GM12872 (cell line): ENCODE measurements at regions not wholly inside any gene's neighbourhood (a gene's known extent, or its start where the extent isn't known, plus 50 kb on each side); places are given as distances from the start of the nearest gene placed in this dataset.

Source experiments
- TF ChIP-seq, protein P1 (sequence below): IDR thresholded peaks from 3 replicates; pipeline ENCODE4 v1.5.1; 2011; ENCODE audit warnings: low read depth, mild to moderate bottlenecking, low read length, moderate library complexity; ENCODE audit not compliant: insufficient read depth

DNA sequence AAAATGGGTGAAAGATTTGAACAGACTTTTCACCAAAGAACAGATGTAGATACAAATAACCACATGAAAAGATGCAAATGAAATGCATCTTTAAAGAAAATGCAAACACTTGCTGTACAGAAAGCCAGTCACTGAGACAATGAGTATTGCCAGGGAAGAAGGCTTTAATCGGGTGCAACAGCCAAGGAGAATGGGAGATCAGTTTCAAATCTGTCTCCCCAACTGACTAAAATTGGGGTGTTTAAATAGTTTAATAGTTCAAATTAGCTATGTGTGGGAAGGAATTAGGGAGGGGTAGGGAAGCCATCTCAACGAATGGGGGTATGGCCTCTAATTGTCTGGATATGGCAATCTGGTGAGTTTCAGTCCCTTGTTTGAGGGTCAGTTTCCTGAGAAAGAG lies 295.4 kb downstream of the PTTG2 start:
- TF ChIP-seq, protein P1, sequence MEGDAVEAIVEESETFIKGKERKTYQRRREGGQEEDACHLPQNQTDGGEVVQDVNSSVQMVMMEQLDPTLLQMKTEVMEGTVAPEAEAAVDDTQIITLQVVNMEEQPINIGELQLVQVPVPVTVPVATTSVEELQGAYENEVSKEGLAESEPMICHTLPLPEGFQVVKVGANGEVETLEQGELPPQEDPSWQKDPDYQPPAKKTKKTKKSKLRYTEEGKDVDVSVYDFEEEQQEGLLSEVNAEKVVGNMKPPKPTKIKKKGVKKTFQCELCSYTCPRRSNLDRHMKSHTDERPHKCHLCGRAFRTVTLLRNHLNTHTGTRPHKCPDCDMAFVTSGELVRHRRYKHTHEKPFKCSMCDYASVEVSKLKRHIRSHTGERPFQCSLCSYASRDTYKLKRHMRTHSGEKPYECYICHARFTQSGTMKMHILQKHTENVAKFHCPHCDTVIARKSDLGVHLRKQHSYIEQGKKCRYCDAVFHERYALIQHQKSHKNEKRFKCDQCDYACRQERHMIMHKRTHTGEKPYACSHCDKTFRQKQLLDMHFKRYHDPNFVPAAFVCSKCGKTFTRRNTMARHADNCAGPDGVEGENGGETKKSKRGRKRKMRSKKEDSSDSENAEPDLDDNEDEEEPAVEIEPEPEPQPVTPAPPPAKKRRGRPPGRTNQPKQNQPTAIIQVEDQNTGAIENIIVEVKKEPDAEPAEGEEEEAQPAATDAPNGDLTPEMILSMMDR: no peak

DNA sequence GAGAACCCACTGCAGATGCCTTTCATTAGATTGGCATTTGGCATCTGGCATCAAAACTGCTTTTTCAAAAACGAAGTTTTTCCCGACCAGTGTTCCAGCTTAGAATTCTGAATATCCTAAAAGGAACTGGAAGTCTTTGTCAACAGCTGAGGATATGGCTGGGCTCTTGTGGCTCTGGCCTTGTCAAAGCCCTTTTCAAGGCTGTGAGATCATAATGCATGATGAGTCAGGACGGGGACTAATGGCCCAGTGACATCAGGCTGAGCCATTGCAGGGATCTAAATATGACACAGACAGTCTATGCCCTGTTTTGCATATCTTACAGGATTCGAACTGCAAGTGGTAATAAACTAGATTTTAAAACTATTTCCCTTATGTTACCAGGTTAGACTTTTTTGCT lies 306.4 kb downstream of the PTTG2 start:
- TF ChIP-seq, protein P1: no peak

DNA sequence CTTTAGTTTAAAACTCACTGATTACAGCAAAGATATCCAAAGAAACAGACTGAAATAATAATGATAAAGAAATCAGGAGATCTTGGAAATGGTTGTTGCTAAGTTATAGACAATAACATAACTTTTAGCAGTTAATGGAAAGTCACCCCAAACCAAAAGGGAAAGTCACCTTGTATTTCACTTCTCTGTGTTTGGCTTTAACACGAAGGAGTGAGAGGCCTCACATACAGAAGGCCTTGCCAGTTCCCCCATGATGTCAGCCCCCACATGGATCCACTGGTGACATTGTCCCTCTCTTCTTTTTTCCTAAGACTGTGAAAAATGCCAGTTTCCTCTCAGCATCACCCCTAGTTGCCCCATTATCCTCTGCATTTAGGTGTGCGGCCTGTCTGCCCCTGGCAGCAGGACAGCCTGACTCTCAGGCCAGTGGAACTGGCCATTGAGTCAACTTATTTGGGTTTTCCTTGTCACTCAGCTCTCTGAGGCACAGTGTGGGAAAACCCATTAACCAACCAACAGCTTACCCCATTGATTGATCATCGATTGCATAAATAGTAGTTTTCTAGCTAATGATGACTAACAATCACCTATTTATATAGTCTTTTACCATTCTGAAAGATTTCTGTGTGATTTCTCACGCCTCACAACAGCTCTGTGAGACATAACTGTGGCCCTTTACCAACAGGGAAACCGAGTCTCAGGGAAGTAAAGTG lies 308.1 kb downstream of the PTTG2 start:
- TF ChIP-seq, protein P1: no peak

DNA sequence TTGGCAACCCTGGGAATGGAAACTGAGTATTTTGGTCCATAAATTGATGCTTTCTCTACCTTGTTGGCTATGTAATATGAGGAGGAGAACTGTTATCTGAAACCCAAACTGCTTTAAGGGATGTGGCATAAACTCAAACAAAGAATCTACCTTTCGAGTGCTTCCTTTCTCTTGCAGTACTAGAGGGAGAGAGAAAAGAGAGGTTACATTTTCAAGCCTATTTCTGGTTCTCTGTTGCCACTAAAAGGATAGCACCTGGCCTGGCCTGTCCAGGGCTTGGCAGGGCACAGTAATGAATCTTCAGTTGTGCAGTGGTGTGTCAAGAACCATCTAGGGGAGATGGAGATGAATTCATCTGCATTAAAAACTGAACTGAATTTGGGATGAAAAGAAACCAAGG lies 308.6 kb downstream of the PTTG2 start:
- TF ChIP-seq, protein P1: no peak

DNA sequence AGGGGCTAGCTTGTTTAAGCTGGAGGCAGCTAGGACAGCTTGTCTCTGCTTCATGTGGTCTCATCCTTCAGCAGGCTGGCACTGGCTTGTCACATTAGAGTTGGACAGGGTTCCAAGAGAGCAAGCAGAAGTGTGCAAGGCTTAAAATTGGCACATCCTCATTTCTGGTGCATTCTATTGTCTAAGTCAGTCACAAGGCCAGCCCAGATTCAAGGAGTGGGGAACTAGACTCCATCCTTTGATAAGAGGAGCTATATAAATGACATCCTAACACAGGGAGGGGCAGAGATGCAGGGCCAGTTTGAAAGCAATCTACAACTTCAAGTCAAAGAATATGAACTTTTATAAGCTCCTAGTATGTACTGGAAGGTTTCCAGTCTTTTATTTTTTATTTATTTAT lies 313.2 kb downstream of the PTTG2 start:
- TF ChIP-seq, protein P1: no peak

DNA sequence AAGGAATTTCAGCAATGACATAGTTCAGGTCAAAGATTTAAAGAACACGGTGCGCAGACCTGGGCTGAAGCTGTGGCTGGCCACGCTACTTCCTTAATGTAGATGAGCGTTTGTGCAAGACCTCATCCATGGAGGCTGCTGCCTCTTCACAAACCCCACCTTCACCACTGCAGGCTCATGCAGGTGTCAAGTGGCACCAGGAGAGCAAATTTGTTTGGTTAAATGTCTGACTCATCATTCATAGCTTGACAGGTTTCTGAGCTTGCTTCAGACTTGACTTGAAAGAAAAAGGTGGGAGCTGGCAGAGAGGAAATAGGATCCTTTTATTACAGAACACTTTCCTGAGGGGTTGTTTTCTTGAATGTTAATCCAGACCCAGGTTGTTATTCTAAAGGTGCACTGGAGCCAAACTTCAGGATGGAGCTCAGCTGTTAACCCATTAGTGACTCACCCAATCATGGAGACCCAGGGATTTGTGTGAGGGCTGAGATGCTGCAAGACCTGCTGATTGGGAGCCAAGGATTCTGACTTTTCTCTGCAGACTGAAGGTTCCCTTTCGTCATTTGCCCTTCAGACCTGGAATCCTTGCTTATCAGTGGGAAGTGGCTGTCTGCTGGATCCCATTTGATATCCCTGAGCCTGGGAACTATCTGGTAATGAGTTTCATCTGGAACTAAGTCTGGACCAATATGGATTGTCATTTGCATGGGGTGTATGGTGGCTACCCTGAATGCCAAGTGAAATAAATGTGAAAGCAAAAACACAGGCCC lies 315.3 kb downstream of the PTTG2 start:
- TF ChIP-seq, protein P1: no peak

DNA sequence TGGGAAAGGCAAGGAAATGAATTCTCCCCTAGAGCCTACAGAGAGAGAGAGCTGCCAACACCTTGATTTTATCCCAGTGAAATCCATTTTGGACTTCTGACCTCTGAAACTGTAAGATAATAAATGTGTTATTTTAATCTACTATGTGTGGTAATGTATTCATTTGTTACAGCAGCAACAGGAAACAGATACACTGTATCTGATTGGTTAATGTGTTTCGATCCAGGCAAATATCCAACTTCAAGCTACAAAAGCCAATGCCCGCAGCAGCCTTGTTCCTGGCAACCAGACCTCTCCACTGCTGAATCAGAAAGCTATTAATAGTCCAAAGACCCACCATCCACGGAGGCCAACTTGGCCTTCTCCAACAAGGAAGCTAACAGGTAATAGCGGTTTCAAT lies 318.1 kb downstream of the PTTG2 start:
- TF ChIP-seq, protein P1: no peak
